Upper lobe of left lung (tissue), 4 donors: ENCODE measurements at regions not wholly inside any gene's neighbourhood (a gene's known extent, or its start where the extent isn't known, plus 50 kb on each side); places are given as distances from the start of the nearest gene placed in this dataset.

Experiments
- EP300 ChIP-seq, 4 donors: sonication (generic); formaldehyde crosslinking; IDR thresholded peaks; one replicate each; pipeline ENCODE4 v1.5.1; 2017; ENCODE audit warnings: antibody characterized with exemption in 4 of 4, control low read depth in 2 of 4
- POLR2A ChIP-seq, 4 donors: fragments of 450-650 bp; IDR thresholded peaks; one replicate each; pipeline ENCODE4 v1.5.1; 2016 to 2017; ENCODE audit warnings: antibody characterized with exemption in 4 of 4, mild to moderate bottlenecking in 2 of 4
- POLR2AphosphoS5 ChIP-seq, 2 donors: sonication (generic); formaldehyde crosslinking; IDR thresholded peaks; one replicate each; pipeline ENCODE4 v1.5.1; 2017; ENCODE audit warnings: antibody characterized with exemption in 2 of 2
- TF ChIP-seq, protein P1 (sequence below), 6 experiments: fragments of 450-650 bp in 4 of 6; fragments of 200-600 bp in 2 of 6; sonication (generic) in 2 of 6; IDR thresholded peaks; one replicate each; pipeline ENCODE4 v1.5.1; 2016 to 2019; ENCODE audit warnings: antibody characterized with exemption in 6 of 6

DNA sequence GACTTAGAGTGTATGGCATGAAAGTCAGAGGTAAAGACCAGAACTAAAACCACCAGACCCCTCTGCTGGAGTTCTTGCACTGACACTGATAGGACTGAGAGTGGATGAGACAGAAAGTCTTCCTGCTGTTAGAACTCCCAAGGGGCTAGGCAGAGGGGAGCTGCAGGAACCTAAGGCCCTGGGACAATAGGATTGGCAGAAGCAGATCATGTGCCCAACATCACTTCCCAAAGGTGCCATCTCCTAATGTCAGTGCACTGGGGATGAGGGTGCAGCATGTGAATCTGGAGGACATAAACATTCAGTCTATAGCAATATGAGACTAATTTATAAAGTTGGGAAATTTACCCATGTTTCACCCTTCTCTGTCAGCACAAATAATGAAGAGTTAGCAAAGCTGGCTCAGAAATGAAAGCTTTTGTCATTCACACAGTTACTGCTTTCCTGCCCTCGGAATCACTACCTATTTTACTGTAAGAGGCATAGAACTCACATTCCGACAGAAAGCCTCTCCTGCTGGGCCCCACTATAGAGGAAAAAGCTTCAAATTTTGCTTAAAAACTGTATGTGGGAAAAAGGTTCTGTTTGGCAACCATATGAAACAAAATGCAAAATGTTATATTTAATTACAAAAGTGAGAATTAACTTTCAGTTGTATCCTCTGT lies 49.9 kb upstream of the SSX2IP start:
- no peak for TF ChIP-seq EP300 (IDR thresholded peaks at IDR 0.05)
- no peak for TF ChIP-seq POLR2AphosphoS5 (IDR thresholded peaks at IDR 0.05)
- TF ChIP-seq POLR2A (IDR thresholded peaks at IDR 0.05): no peak
- TF ChIP-seq, protein P1, sequence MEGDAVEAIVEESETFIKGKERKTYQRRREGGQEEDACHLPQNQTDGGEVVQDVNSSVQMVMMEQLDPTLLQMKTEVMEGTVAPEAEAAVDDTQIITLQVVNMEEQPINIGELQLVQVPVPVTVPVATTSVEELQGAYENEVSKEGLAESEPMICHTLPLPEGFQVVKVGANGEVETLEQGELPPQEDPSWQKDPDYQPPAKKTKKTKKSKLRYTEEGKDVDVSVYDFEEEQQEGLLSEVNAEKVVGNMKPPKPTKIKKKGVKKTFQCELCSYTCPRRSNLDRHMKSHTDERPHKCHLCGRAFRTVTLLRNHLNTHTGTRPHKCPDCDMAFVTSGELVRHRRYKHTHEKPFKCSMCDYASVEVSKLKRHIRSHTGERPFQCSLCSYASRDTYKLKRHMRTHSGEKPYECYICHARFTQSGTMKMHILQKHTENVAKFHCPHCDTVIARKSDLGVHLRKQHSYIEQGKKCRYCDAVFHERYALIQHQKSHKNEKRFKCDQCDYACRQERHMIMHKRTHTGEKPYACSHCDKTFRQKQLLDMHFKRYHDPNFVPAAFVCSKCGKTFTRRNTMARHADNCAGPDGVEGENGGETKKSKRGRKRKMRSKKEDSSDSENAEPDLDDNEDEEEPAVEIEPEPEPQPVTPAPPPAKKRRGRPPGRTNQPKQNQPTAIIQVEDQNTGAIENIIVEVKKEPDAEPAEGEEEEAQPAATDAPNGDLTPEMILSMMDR (IDR thresholded peaks at IDR 0.05): no peak
